ENCODE measurements at regions not wholly inside any gene's neighbourhood (a gene's known extent, or its start where the extent isn't known, plus 50 kb on each side); places are given as distances from the start of the nearest gene placed in this dataset.

DNA sequence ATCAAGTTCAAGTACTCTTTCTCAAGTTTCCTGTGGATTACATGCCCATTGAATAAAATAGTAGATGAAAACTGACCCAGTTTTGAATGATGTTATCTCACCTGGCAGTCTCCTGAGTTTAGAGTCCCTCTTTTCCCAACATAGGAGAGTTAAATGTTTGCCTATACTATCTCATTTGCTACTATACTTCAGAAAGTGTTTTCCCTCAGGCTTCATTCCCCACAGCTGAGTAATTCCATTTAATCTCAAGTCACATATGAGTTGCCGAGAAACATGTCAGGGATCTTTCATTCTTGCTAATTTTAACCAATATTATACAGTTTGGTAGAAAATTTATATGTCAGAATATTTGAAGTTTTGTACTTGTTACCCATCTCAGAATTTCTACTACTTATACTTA is 150.4 kb upstream of the CDH19 start:
- no peaks in the 10 kb centered on the region for H4K20me1 ChIP-seq (ENCODE audit: insufficient read depth, poor library complexity, severe bottlenecking)
- no peaks in the 10 kb centered on the region for H3K36me3 ChIP-seq (replicated peaks; ENCODE audit: insufficient read depth, low read depth)
- no peaks in the 10 kb centered on the region for H3K9me2 ChIP-seq (replicated peaks; ENCODE audit: insufficient read depth)
- no peaks in the 10 kb centered on the region for H3K27me3 ChIP-seq
- H3K27ac ChIP-seq, result no peak overlapping the region
- H3K9me3 ChIP-seq (ENCODE audit: low read depth), result no peaks in the 10 kb centered on the region
- TF ChIP-seq CTCF (IDR thresholded peaks at IDR 0.05; ENCODE audit: poor library complexity), result no peak
- no peak for TF ChIP-seq EZH2phosphoT487 (IDR thresholded peaks at IDR 0.05; ENCODE audit: low read depth, severe bottlenecking, unreplicated experiment)
- H3K4me2 ChIP-seq, result no peak overlapping the region
- no peaks in the 10 kb centered on the region for H3K4me1 ChIP-seq (ENCODE audit: insufficient read depth)
- H2AFZ ChIP-seq, result no peak overlapping the region
- WGBS (ENCODE audit: low lambda C conversion rate, missing lambda C conversion rate), result 54% methylated on average over 1 of the region's 1 CpG
- H3K4me3 ChIP-seq, result no peak overlapping the region
- H3K79me2 ChIP-seq, result no peaks in the 10 kb centered on the region
- no peak for DNase-seq (ENCODE audit: low spot score)

DNA sequence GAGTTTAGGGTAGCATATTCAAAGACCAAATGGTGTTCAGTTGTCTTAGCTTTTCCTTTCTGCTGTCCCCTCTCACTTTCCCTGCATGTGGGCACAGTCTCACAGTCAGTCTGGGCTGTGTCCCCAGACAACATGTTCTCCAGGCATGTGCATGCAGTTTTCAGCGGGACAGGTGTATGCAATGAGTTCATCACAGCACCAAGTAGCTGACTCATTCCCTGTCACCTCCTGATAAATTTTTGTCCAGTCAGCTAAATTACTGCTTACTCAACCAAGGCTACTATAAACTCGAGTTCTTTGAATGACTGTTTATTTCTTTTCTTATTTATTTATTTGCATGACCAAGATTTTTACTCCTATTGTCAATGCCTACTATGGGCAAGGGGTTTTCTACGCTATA is 148.8 kb upstream of the CDH19 start:
- 70% methylated on average over 3 of the region's 3 CpGs for WGBS (ENCODE audit: low lambda C conversion rate, missing lambda C conversion rate)
- H4K20me1 ChIP-seq (ENCODE audit: insufficient read depth, poor library complexity, severe bottlenecking), result no peaks in the 10 kb centered on the region
- H3K4me1 ChIP-seq (ENCODE audit: insufficient read depth), result no peaks in the 10 kb centered on the region
- H3K79me2 ChIP-seq, result no peaks in the 10 kb centered on the region
- no peaks in the 10 kb centered on the region for H3K9me3 ChIP-seq (ENCODE audit: low read depth)
- DNase-seq (ENCODE audit: low spot score), result peak; percentile 25
- no peak overlapping the region for H2AFZ ChIP-seq
- no peaks in the 10 kb centered on the region for H3K36me3 ChIP-seq (replicated peaks; ENCODE audit: insufficient read depth, low read depth)
- no peaks in the 10 kb centered on the region for H3K27me3 ChIP-seq
- no peak overlapping the region for H3K27ac ChIP-seq
- TF ChIP-seq EZH2phosphoT487 (IDR thresholded peaks at IDR 0.05; ENCODE audit: low read depth, severe bottlenecking, unreplicated experiment) (no peak), CTCF (IDR thresholded peaks at IDR 0.05; ENCODE audit: poor library complexity) (no peak)
- H3K4me2 ChIP-seq, result no peak overlapping the region
- no peak overlapping the region for H3K4me3 ChIP-seq
- H3K9me2 ChIP-seq (replicated peaks; ENCODE audit: insufficient read depth), result no peaks in the 10 kb centered on the region

DNA sequence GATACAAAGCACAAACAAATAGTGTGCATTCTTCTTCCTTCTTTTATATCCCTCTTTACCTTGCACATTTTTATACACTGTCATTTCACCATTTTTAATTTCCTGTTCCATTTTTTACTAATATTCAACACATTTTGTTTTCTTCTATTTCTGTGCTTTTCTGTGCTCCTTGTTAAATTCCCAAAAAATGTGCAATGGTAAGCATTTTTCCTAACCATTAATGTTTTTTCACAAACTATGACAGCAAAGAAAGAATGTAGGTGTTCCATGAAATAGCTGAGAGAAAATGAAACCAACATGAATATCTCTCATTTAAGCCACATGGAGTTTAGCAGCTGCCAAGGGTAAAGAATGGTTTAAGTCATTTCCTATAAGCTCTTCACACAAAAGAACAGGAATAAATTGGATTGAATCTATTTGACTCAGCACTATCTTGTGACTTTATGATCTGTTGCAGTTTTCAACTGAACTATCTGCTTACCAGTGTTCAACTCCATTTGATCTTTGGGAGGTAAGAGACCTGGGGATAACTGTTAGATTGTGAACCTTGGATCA is 145.7 kb upstream of the CDH19 start:
- no peak overlapping the region for H3K4me3 ChIP-seq
- no peaks in the 10 kb centered on the region for H3K27me3 ChIP-seq
- H3K4me1 ChIP-seq (ENCODE audit: insufficient read depth), result no peaks in the 10 kb centered on the region
- H3K79me2 ChIP-seq, result no peaks in the 10 kb centered on the region
- H3K4me2 ChIP-seq, result no peak overlapping the region
- H3K9me2 ChIP-seq (replicated peaks; ENCODE audit: insufficient read depth), result no peaks in the 10 kb centered on the region
- no peak for DNase-seq (ENCODE audit: low spot score)
- no peak for TF ChIP-seq EZH2 (IDR thresholded peaks at IDR 0.05; ENCODE audit: borderline replicate concordance)
- TF ChIP-seq CTCF (IDR thresholded peaks at IDR 0.05; ENCODE audit: poor library complexity), result no peak
- TF ChIP-seq EZH2phosphoT487 (IDR thresholded peaks at IDR 0.05; ENCODE audit: low read depth, severe bottlenecking, unreplicated experiment), result no peak
- H4K20me1 ChIP-seq (ENCODE audit: insufficient read depth, poor library complexity, severe bottlenecking), result no peaks in the 10 kb centered on the region
- H3K9me3 ChIP-seq (ENCODE audit: low read depth), result no peaks in the 10 kb centered on the region
- H3K27ac ChIP-seq, result no peak overlapping the region
- H2AFZ ChIP-seq, result no peak overlapping the region
- no peaks in the 10 kb centered on the region for H3K36me3 ChIP-seq (replicated peaks; ENCODE audit: insufficient read depth, low read depth)

DNA sequence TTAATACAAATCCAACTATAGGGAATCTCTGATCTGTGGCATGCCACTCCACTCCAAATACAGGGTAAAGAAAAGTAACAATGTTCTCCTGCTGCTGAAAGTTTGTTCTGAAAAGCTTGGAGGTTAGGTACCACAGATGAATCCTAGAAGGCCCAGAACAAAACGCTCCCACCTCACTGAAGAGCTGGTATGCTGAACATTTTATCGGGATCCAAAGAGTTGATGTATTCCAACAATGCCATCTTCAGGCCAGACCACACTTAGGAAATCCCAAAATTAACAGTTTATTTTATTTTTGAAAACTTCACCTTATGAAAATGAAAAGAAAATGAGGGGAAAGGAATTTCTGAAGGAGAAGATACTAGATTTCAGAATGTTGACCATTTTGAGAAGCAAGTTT is 145.1 kb upstream of the CDH19 start:
- Histone ChIP-seq H3K4me1 (ENCODE audit: insufficient read depth) (no peaks in the 10 kb centered on the region), H3K27me3 (no peaks in the 10 kb centered on the region), H3K79me2 (no peaks in the 10 kb centered on the region), H3K4me3 (no peak overlapping the region), H3K9me3 (ENCODE audit: low read depth) (no peaks in the 10 kb centered on the region), H3K9me2 (replicated peaks; ENCODE audit: insufficient read depth) (no peaks in the 10 kb centered on the region), H3K27ac (no peak overlapping the region), H3K36me3 (replicated peaks; ENCODE audit: insufficient read depth, low read depth) (no peaks in the 10 kb centered on the region), H3K4me2 (no peak overlapping the region), H2AFZ (no peak overlapping the region), H4K20me1 (ENCODE audit: insufficient read depth, poor library complexity, severe bottlenecking) (no peaks in the 10 kb centered on the region)
- WGBS (ENCODE audit: low lambda C conversion rate, missing lambda C conversion rate), result 49% methylated on average over 2 of the region's 2 CpGs
- no peak for TF ChIP-seq EZH2 (IDR thresholded peaks at IDR 0.05; ENCODE audit: borderline replicate concordance)
- TF ChIP-seq CTCF (IDR thresholded peaks at IDR 0.05; ENCODE audit: poor library complexity), result peak; percentile 38
- no peak for DNase-seq (ENCODE audit: low spot score)

All from hepatocyte (in vitro differentiated cells).